HG03175 (cell line): ENCODE measurements at regions not wholly inside any gene's neighbourhood (a gene's known extent, or its start where the extent isn't known, plus 50 kb on each side); places are given as distances from the start of the nearest gene placed in this dataset.

ENCODE experiments used
- ATAC-seq: cut with Tn5 transposase; IDR thresholded peaks from one replicate; pipeline ENCODE4 v1.9.1; 2021; ENCODE audit warnings: mild to moderate bottlenecking, moderate library complexity; ENCODE audit not compliant: unreplicated experiment

DNA sequence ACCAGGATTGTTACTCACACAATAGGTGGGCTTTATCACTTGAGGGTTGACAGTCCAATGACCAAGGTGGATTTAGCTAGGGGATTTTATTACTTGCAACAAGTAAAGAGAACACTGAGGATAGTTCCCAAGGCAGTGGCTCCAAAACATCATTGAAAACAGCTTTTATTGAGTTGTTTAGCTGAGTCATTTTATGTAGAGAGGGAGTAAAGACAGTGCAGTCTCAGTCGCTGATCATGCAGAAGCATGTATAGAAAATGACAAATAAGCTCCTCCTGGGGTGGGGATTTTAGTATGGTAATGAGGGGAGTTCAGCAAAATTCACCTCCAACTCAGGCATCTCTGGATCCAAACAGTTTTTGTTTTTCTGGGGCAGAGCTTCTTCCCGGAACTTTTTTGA is 163.0 kb upstream of the CCDC179 start:
- ATAC-seq, result no peak

- no peak for ATAC-seq
Observed at GRCh38 chr11:23041001-23041503, 180.8 kb upstream of the CCDC179 start.

DNA sequence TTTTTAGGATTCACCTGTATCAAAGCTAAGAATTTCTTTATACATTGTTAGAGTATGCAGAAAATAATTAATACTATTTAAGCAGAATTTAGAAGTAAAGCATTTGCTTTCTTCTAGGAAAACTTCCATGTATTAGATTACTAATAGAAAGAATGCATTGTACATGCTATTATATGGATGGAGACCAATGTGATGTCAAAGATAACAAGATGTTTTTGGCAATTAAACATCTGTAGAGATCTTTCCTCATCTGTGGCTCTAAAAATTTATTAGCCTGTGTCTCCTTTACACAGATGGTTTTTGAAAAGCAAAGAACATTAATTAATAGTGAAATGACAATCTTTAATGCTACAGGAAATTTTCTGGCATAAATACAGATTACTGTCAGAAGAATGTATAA is 198.4 kb upstream of the CCDC179 start:
- ATAC-seq, result no peak

DNA sequence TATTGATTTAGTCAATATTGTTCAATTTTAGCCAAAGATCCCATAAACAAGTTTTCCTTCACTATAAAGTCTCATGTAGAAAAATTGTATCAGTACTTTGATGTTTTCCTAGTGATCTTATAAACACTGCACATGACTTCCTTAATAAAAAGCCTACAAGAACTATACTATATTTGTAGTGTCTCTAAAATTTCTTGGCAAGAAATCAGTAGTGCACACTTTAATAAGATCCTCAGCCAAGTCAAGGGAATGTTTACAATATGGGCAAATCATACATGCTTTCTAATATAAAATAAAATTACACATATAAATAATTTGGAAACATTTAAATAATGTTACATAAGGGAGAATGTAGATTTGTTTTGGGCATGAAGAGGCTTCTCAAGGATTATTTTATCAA is 203.0 kb upstream of the CCDC179 start:
- ATAC-seq, result no peak

- ATAC-seq, result peak; percentile 86
Observed at GRCh38 chr11:23078289-23078971, 218.2 kb upstream of the CCDC179 start.

- ATAC-seq, result peak; percentile 65
Observed at GRCh38 chr11:23079382-23079813, 219.1 kb upstream of the CCDC179 start.

GRCh38 chr11:23087407-23087806 is 227.1 kb upstream of the CCDC179 start:
- no peak for ATAC-seq

DNA sequence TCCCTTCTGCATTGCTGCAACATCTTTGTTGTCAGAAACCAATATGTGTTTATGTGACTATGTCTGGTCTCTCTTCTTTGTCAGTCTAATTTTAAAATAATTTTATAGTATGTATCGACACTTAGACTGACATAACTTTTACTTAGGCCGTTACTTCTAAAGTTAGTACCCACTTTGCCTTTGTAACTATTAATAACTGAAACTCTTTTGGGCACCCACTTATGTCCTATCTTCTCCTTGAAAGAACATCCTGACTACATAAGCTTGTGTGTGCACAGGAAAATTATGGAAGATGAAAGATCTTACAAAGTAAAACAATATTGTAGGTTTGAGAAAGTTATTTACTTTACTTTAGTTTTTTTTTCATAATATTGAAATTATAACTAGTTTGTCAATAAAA is 230.4 kb upstream of the CCDC179 start:
- ATAC-seq, result no peak

GRCh38 chr11:23095650-23096189 is 235.4 kb upstream of the CCDC179 start:
- no peak for ATAC-seq

DNA sequence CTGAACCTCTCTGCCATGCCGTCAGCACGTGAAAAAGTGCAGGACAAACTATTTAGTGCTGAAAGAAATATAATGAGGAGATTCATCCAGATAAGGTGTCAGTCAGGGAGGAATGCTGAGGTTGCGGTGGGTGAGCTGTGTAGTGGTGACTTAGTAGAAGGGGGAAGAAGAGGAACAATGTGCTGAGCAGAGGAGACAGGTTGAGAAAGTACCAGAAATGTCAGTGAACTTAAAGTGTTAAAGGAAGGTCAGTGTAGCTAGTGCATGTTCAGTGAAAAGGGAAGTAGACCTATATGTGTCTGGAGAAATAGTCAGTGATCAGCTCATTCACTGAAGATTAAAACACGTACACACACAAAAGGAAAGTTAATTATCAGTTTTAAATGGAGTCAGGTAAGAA is 237.6 kb upstream of the CCDC179 start:
- peak; percentile 83 for ATAC-seq

DNA sequence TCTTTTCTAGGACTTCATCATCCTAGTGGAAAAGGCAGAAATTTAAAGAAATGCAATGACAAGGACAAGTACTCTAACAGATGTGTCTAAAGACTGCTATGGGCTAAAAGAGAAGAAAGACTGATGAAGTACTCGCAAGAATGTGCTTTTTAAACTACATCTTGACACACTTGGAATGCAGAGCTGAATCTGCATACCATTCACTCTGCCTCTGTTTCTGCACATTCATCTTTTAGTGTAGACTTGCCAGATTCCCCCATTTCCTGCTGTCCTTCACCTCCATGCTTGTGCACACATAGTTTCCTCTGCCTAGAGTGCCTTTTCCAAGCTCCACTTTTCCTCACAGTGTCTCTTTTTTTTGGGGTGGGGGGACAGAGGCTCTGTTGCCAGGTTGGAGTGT is 239.0 kb upstream of the CCDC179 start:
- ATAC-seq, result no peak

DNA sequence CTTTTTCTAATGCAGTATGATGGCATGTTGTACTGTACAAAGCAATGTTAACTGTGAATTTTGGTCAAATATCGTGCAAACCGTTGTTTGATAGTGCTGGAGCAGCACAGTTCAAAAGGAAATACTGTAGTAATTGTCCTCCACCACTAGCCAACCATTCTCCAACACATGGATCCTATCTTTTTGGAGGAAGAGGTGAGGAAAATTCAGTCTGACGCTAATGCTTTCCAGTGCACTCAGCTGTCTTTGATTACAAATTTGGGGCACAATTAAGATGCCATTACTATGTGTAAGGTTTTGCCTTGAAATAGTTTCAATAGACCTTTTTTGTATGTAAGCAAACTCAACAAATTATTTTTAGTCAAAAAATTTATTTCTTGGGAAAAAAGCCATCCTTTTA is 240.5 kb upstream of the CCDC179 start:
- no peak for ATAC-seq

DNA sequence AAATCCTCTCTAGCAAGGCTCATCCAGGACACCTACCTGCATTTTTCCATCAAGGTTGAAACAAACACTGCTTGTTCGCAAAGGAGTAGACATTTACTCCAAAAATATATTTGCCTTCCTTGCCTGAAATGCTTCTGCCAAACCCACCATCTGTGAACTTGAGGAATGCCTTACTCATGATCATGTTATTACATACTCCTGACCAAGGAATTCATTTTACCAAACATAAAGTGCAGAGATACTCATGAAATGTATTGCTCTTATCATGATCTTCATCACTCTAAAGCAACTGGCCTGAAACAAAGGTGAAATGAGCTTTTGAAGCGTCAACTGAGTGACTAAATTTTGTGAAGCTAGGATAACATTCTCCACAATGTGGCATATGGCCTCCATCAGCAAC is 243.1 kb upstream of the CCDC179 start:
- ATAC-seq, result no peak

GRCh38 chr11:23111527-23111926 is 251.3 kb upstream of the CCDC179 start:
- ATAC-seq, result no peak

GRCh38 chr11:23112390-23112789 is 252.1 kb upstream of the CCDC179 start:
- ATAC-seq, result no peak

GRCh38 chr11:23112987-23113886 is 253.0 kb upstream of the CCDC179 start:
- peak; percentile 60 for ATAC-seq

GRCh38 chr11:23113887-23114216 is 253.6 kb upstream of the CCDC179 start:
- peak; percentile 6 for ATAC-seq

GRCh38 chr11:23123753-23124152 is 263.5 kb upstream of the CCDC179 start:
- no peak for ATAC-seq

- no peak for ATAC-seq
Observed at GRCh38 chr11:23124249-23124648, 264.0 kb upstream of the CCDC179 start.

GRCh38 chr11:23124996-23125395 is 264.7 kb upstream of the CCDC179 start:
- ATAC-seq, result no peak

GRCh38 chr11:23127706-23128105 is 267.4 kb upstream of the CCDC179 start:
- ATAC-seq, result no peak

- no peak for ATAC-seq
Observed at GRCh38 chr11:23134627-23135026, 274.4 kb upstream of the CCDC179 start.
